Progenitor cell of endocrine pancreas (in vitro differentiated cells): ENCODE measurements at regions not wholly inside any gene's neighbourhood (a gene's known extent, or its start where the extent isn't known, plus 50 kb on each side); places are given as distances from the start of the nearest gene placed in this dataset.
"Not testable (repeated sequence)": the region's sequence is repeated elsewhere in the genome, so short reads cannot be mapped to it uniquely, and the experiment has no call there.

ENCODE experiments used
- DNase-seq: peaks from one replicate; pipeline ENCODE4 v3.0.0; 2021; ENCODE audit warnings: low spot score; ENCODE audit not compliant: unreplicated experiment
- H3K27ac Mint-ChIP-seq: 2 replicates; pipeline ENCODE4 v1.8.0; 2021; ENCODE audit warnings: mild to moderate bottlenecking, moderate library complexity, mixed read lengths
- H3K27me3 Mint-ChIP-seq: 2 replicates; pipeline ENCODE4 v1.8.0; 2021; ENCODE audit warnings: mixed read lengths
- H3K36me3 Mint-ChIP-seq: 2 replicates; pipeline ENCODE4 v1.8.0; 2022; ENCODE audit warnings: mixed read lengths; ENCODE audit not compliant: insufficient read depth
- H3K4me1 Mint-ChIP-seq: 2 replicates; pipeline ENCODE4 v1.8.0; 2021; ENCODE audit warnings: low read depth, mixed read lengths
- H3K4me3 Mint-ChIP-seq: 2 replicates; pipeline ENCODE4 v1.8.0; 2021; ENCODE audit warnings: low read depth, mild to moderate bottlenecking, moderate library complexity, mixed read lengths
- H3K9me3 Mint-ChIP-seq: 2 replicates; pipeline ENCODE4 v1.8.0; 2021; ENCODE audit warnings: low read depth, mixed read lengths
- CTCF ChIP-seq: fragments of 200-600 bp; sonication (generic); IDR thresholded peaks from one replicate; pipeline ENCODE4 v1.5.0; 2021; ENCODE audit warnings: antibody characterized with exemption, mild to moderate bottlenecking; ENCODE audit not compliant: unreplicated experiment

- H3K36me3 Mint-ChIP-seq = no peaks in the 10 kb centered on the region
- TF ChIP-seq CTCF = no peak
- H3K9me3 Mint-ChIP-seq = peaks cover 4% of the 10 kb centered on the region
- H3K27ac Mint-ChIP-seq = no peak overlapping the region
- DNase-seq = no peak
- peaks cover 11% of the 10 kb centered on the region for H3K4me1 Mint-ChIP-seq
- H3K4me3 Mint-ChIP-seq = no peak overlapping the region
- H3K27me3 Mint-ChIP-seq = peaks cover 2% of the 10 kb centered on the region
Observed at GRCh38 chr6:163860287-163861081, 446.0 kb downstream of the QKI start.

- DNase-seq, H3K36me3 Mint-ChIP-seq, H3K27ac Mint-ChIP-seq, H3K9me3 Mint-ChIP-seq, H3K4me1 Mint-ChIP-seq, H3K4me3 Mint-ChIP-seq, H3K27me3 Mint-ChIP-seq: not testable (repeated sequence)
Observed at GRCh38 chr6:163858870-163859269, 444.4 kb downstream of the QKI start.

GRCh38 chr6:163857421-163857820 is 442.9 kb downstream of the QKI start:
- peaks cover 1% of the 10 kb centered on the region for H3K4me1 Mint-ChIP-seq
- H3K36me3 Mint-ChIP-seq = no peaks in the 10 kb centered on the region
- DNase-seq = no peak
- H3K27me3 Mint-ChIP-seq = peaks cover 2% of the 10 kb centered on the region
- H3K27ac Mint-ChIP-seq = no peak overlapping the region
- no peak overlapping the region for H3K4me3 Mint-ChIP-seq
- TF ChIP-seq CTCF = no peak
- peaks cover 4% of the 10 kb centered on the region for H3K9me3 Mint-ChIP-seq

GRCh38 chr6:163850874-163851273 is 436.4 kb downstream of the QKI start:
- Mint-ChIP-seq H3K9me3 (peaks cover 15% of the 10 kb centered on the region), H3K36me3 (no peaks in the 10 kb centered on the region), H3K27ac (no peak overlapping the region), H3K4me3 (no peak overlapping the region), H3K4me1 (no peaks in the 10 kb centered on the region), H3K27me3 (no peaks in the 10 kb centered on the region)
- DNase-seq = no peak
- no peak for TF ChIP-seq CTCF

GRCh38 chr6:163844761-163845160 is 430.2 kb downstream of the QKI start:
- no peak for TF ChIP-seq CTCF
- Mint-ChIP-seq H3K9me3 (peaks cover 9% of the 10 kb centered on the region), H3K4me1 (no peaks in the 10 kb centered on the region), H3K36me3 (no peaks in the 10 kb centered on the region), H3K4me3 (no peak overlapping the region), H3K27me3 (no peaks in the 10 kb centered on the region), H3K27ac (no peak overlapping the region)
- no peak for DNase-seq

GRCh38 chr6:163844357-163844756 is 429.8 kb downstream of the QKI start:
- Mint-ChIP-seq H3K4me3 (no peak overlapping the region), H3K9me3 (peaks cover 9% of the 10 kb centered on the region), H3K4me1 (no peaks in the 10 kb centered on the region)

More at GRCh38 chr6:163844357-163844756, 429.8 kb downstream of the QKI start:
- H3K36me3 Mint-ChIP-seq = no peaks in the 10 kb centered on the region
- DNase-seq = no peak
- no peaks in the 10 kb centered on the region for H3K27me3 Mint-ChIP-seq
- no peak overlapping the region for H3K27ac Mint-ChIP-seq
- TF ChIP-seq CTCF = no peak
